Stomach (tissue), 8 donors: ENCODE measurements at regions not wholly inside any gene's neighbourhood (a gene's known extent, or its start where the extent isn't known, plus 50 kb on each side); places are given as distances from the start of the nearest gene placed in this dataset.

Experiments used
- DNase-seq, 2 donors: peaks; one replicate each; pipeline versions ENCODE4 v3.0.0 to v3.0.0-alpha.2; 2013 to 2019
- H3K27ac ChIP-seq, 5 donors: fragments of 200-600 bp in 4 of 5; sonication (generic) in 4 of 5; one replicate each; pipeline ENCODE4 v1.5.1; 2013 to 2019; ENCODE audit warnings: mild to moderate bottlenecking in 1 of 5, moderate library complexity in 1 of 5
- H3K27me3 ChIP-seq, 3 donors: fragments of 200-600 bp; sonication (generic); one replicate each; pipeline ENCODE4 v1.5.1; 2017 to 2019; ENCODE audit warnings: mixed run types in 1 of 3
- H3K36me3 ChIP-seq, 4 donors: fragments of 200-600 bp; sonication (generic); 1 replicate in 3 of 4; 2 replicates in 1 of 4; pipeline ENCODE4 v1.5.1; 2016 to 2019
- H3K4me1 ChIP-seq, 4 donors: fragments of 200-600 bp; sonication (generic); one replicate each; pipeline ENCODE4 v1.5.1; 2016 to 2019
- H3K4me3 ChIP-seq, 4 donors: fragments of 200-600 bp; sonication (generic) in 3 of 4; one replicate each; pipeline ENCODE4 v1.5.1; 2016 to 2019; ENCODE audit warnings: mild to moderate bottlenecking in 1 of 4
- H3K9me3 ChIP-seq, 4 donors: fragments of 200-600 bp; sonication (generic); one replicate each; pipeline ENCODE4 v1.5.1; 2016 to 2019
- CTCF ChIP-seq, 7 experiments: fragments of 450-650 bp in 4 of 7; fragments of 200-600 bp in 3 of 7; sonication (generic) in 3 of 7; IDR thresholded peaks; one replicate each; pipeline ENCODE4 v1.5.1; 2016 to 2019; ENCODE audit warnings: antibody characterized with exemption in 7 of 7, control low read depth in 2 of 7, mild to moderate bottlenecking in 1 of 7
- EP300 ChIP-seq: sonication (generic); formaldehyde crosslinking; IDR thresholded peaks from one replicate; pipeline ENCODE4 v1.6.1; 2017; ENCODE audit warnings: antibody characterized with exemption
- POLR2A ChIP-seq, 4 donors: fragments of 450-650 bp; IDR thresholded peaks; one replicate each; pipeline ENCODE4 v1.6.1; 2016; ENCODE audit warnings: antibody characterized with exemption in 4 of 4, control low read depth in 2 of 4, mild to moderate bottlenecking in 1 of 4, moderate library complexity in 1 of 4
- POLR2AphosphoS5 ChIP-seq, 3 donors: sonication (generic); formaldehyde crosslinking; IDR thresholded peaks; one replicate each; pipeline ENCODE4 v1.6.1; 2016; ENCODE audit warnings: antibody characterized with exemption in 3 of 3
- WGBS, 5 donors: extraction: QIAGEN DNeasy Blood & Tissue Kit in 3 of 5; methylation state at CpG; one replicate each; pipeline versions ENCODE4 v1.1.5 to v1.1.7; 2013 to 2018; 5-methylcytosine and 5-hydroxymethylcytosine counted together
- intact Hi-C: fragments of 100-400 bp; cut with DNase I; formaldehyde crosslinking; loops from one replicate; pipeline ENCODE4 v1.15.1; 2023; ENCODE audit warnings: low total_unique reads
- donor health status: healthy with polysubstance abuse.
- donor health status: Bipolar disorder and iron deficiency.
- donor health status: healthy.

DNA sequence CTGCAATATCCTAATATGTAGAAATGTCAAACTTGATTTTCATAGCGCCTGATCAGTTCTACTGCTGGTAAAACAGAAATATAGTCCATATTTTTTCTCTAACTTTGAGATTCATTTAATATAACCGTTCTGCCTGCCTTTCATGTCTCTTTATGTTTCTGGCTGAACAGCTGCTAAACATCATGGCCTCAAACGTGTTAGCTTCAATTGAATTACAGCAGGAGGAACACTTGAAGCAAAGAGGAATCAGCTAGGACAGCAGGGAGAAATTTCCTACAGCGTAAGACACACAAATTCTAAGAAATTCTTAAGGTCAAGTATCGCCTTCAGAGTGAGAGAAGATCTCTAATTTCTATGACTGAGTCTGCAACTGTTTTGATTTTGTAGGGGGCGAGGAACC is 433.2 kb downstream of the FBXO15 start:
- 51 to 63% (median 54%) methylated on average over 6 of the region's 6 CpGs for WGBS, 5 donors
- no peaks in the 10 kb centered on the region for H3K36me3 ChIP-seq
- H3K27ac ChIP-seq: no peak overlapping the region
- DNase-seq: no peak
- H3K4me1 ChIP-seq: no peaks in the 10 kb centered on the region
- peaks cover 0 to 5% (median 0%) of the 10 kb centered on the region in 4 donors for H3K9me3 ChIP-seq
- intact Hi-C loops: no loop called here
- H3K4me3 ChIP-seq: no peak overlapping the region
- no peaks in the 10 kb centered on the region for H3K27me3 ChIP-seq
- TF ChIP-seq POLR2A (IDR thresholded peaks at IDR 0.05) (no peak), POLR2AphosphoS5 (IDR thresholded peaks at IDR 0.05) (no peak), CTCF (IDR thresholded peaks at IDR 0.05) (no peak), EP300 (no peak)

- intact Hi-C loops: no loop called here
- no peak for TF ChIP-seq POLR2AphosphoS5 (IDR thresholded peaks at IDR 0.05)
- TF ChIP-seq CTCF (IDR thresholded peaks at IDR 0.05): no peak
- no peak for TF ChIP-seq POLR2A (IDR thresholded peaks at IDR 0.05)
- no peaks in the 10 kb centered on the region for H3K27me3 ChIP-seq
- peaks cover 0 to 5% (median 0%) of the 10 kb centered on the region in 4 donors for H3K9me3 ChIP-seq
- DNase-seq: no peak
- 68 to 77% (median 70%) methylated on average over 2 of the region's 2 CpGs for WGBS, 5 donors
- no peak overlapping the region for H3K27ac ChIP-seq
- no peak overlapping the region for H3K4me3 ChIP-seq
- no peaks in the 10 kb centered on the region for H3K4me1 ChIP-seq
- H3K36me3 ChIP-seq: no peaks in the 10 kb centered on the region
These were observed 436.4 kb downstream of the FBXO15 start for GRCh38 chr18:73711256-73711655.

- TF ChIP-seq EP300 (no peak), POLR2AphosphoS5 (IDR thresholded peaks at IDR 0.05) (no peak), CTCF (IDR thresholded peaks at IDR 0.05) (no peak), POLR2A (IDR thresholded peaks at IDR 0.05) (no peak)
- DNase-seq: no peak
- H3K4me3 ChIP-seq: no peak overlapping the region
- no peaks in the 10 kb centered on the region for H3K9me3 ChIP-seq
- no peaks in the 10 kb centered on the region for H3K4me1 ChIP-seq
- H3K27me3 ChIP-seq: no peaks in the 10 kb centered on the region
- WGBS, 5 donors: 85 to 92% (median 91%) methylated on average over 5 of the region's 5 CpGs
- intact Hi-C loops: no loop called here
- no peak overlapping the region for H3K27ac ChIP-seq
- no peaks in the 10 kb centered on the region for H3K36me3 ChIP-seq
These were observed 439.0 kb downstream of the FBXO15 start for GRCh38 chr18:73708591-73708990.

- H3K4me1 ChIP-seq: no peaks in the 10 kb centered on the region
- no peak overlapping the region for H3K4me3 ChIP-seq
- WGBS, 5 donors: 45 to 76% (median 67%) methylated on average over 1 of the region's 1 CpG
- H3K27me3 ChIP-seq: no peaks in the 10 kb centered on the region
- TF ChIP-seq EP300: no peak
- DNase-seq: no peak
- no peak overlapping the region for H3K27ac ChIP-seq
- intact Hi-C loops: no loop called here
- H3K9me3 ChIP-seq: no peaks in the 10 kb centered on the region
- no peaks in the 10 kb centered on the region for H3K36me3 ChIP-seq
These were observed 440.6 kb downstream of the FBXO15 start for GRCh38 chr18:73707035-73707434.

GRCh38 chr18:73697353-73697752 is 450.3 kb downstream of the FBXO15 start:
- Histone ChIP-seq H3K27me3 (no peaks in the 10 kb centered on the region), H3K9me3 (no peaks in the 10 kb centered on the region), H3K4me1 (no peaks in the 10 kb centered on the region), H3K36me3 (no peaks in the 10 kb centered on the region), H3K27ac (no peak overlapping the region), H3K4me3 (no peak overlapping the region)
- intact Hi-C loops: no loop called here
- DNase-seq: no peak
- no peak for TF ChIP-seq POLR2AphosphoS5 (IDR thresholded peaks at IDR 0.05)
- TF ChIP-seq POLR2A (IDR thresholded peaks at IDR 0.05): no peak
- TF ChIP-seq EP300: no peak
- no peak for TF ChIP-seq CTCF (IDR thresholded peaks at IDR 0.05)
- 36 to 47% (median 41%) methylated on average over 4 of the region's 4 CpGs for WGBS, 5 donors
